H9 (cell line): ENCODE measurements at regions not wholly inside any gene's neighbourhood (a gene's known extent, or its start where the extent isn't known, plus 50 kb on each side); places are given as distances from the start of the nearest gene placed in this dataset.

Experiments used
- DNase-seq: peaks from one replicate; pipeline ENCODE4 v3.0.0-alpha.2; 2017
- H2AFZ ChIP-seq: one replicate; pipeline ENCODE4 v1.6.1; 2013; ENCODE audit warnings: mild to moderate bottlenecking, low read length, control low read depth, moderate library complexity
- H2AK5ac ChIP-seq: 2 replicates; pipeline ENCODE4 v1.6.1; 2013; ENCODE audit warnings: low read length, control low read depth, mixed read lengths; ENCODE audit not compliant: insufficient read length
- H2BK120ac ChIP-seq: one replicate; pipeline ENCODE4 v1.6.1; 2013; ENCODE audit warnings: low read depth, mild to moderate bottlenecking, low read length, control low read depth, inconsistent platforms; ENCODE audit not compliant: poor library complexity, severe bottlenecking
- H2BK12ac ChIP-seq: 2 replicates; pipeline ENCODE4 v1.6.1; 2013; ENCODE audit warnings: low read length, control low read depth, mixed read lengths, low read depth; ENCODE audit not compliant: insufficient read length
- H2BK15ac ChIP-seq: 2 replicates; pipeline ENCODE4 v1.6.1; 2013; ENCODE audit warnings: low read depth, low read length, control low read depth
- H2BK20ac ChIP-seq: one replicate; pipeline ENCODE4 v1.6.1; 2013; ENCODE audit warnings: low read depth, mild to moderate bottlenecking, low read length, control low read depth, inconsistent platforms; ENCODE audit not compliant: poor library complexity, severe bottlenecking
- H2BK5ac ChIP-seq: 2 replicates; pipeline ENCODE4 v1.6.1; 2013; ENCODE audit warnings: low read length, control low read depth, mixed read lengths; ENCODE audit not compliant: insufficient read length
- H3K14ac ChIP-seq: 2 replicates; pipeline ENCODE4 v1.6.1; 2013; ENCODE audit warnings: low read length, control low read depth; ENCODE audit not compliant: insufficient read depth
- H3K18ac ChIP-seq: 2 replicates; pipeline ENCODE4 v1.6.1; 2013; ENCODE audit warnings: low read depth, mild to moderate bottlenecking, mixed read lengths, low read length, control low read depth; ENCODE audit not compliant: insufficient read length
- H3K23ac ChIP-seq: 2 replicates; pipeline ENCODE4 v1.6.1; 2013; ENCODE audit warnings: low read length, control low read depth, mixed read lengths, low read depth; ENCODE audit not compliant: insufficient read length
- H3K23me2 ChIP-seq: 2 replicates; pipeline ENCODE4 v1.6.1; 2013; ENCODE audit warnings: low read depth, mild to moderate bottlenecking, mixed read lengths, low read length, control low read depth; ENCODE audit not compliant: insufficient read length, poor library complexity, severe bottlenecking
- H3K27ac ChIP-seq: 2 replicates; pipeline ENCODE4 v1.5.1; 2013; ENCODE audit warnings: low read length, control low read depth, mixed read lengths, low read depth; ENCODE audit not compliant: insufficient read length
- H3K27me3 ChIP-seq: 2 replicates; pipeline ENCODE4 v1.6.1; 2013; ENCODE audit warnings: low read length, control low read depth, inconsistent platforms; ENCODE audit not compliant: insufficient read depth
- H3K4ac ChIP-seq: 2 replicates; pipeline ENCODE4 v1.6.1; 2013; ENCODE audit warnings: low read depth, mild to moderate bottlenecking, control low read depth, inconsistent platforms, low read length, moderate library complexity
- H3K4me1 ChIP-seq: 2 replicates; pipeline ENCODE4 v1.6.1; 2013; ENCODE audit warnings: low read length, control low read depth, inconsistent platforms; ENCODE audit not compliant: insufficient read depth
- H3K4me2 ChIP-seq: 2 replicates; pipeline ENCODE4 v1.6.1; 2013; ENCODE audit warnings: low read length, control low read depth, mixed read lengths; ENCODE audit not compliant: insufficient read length, insufficient read depth
- H3K56ac ChIP-seq: 2 replicates; pipeline ENCODE4 v1.6.1; 2013; ENCODE audit warnings: low read depth, mild to moderate bottlenecking, mixed read lengths, low read length, control low read depth; ENCODE audit not compliant: insufficient read length
- H3K79me1 ChIP-seq: 2 replicates; pipeline ENCODE4 v1.6.1; 2013; ENCODE audit warnings: low read depth, mild to moderate bottlenecking, moderate library complexity, low read length, control low read depth, inconsistent platforms; ENCODE audit not compliant: insufficient read depth, poor library complexity, severe bottlenecking
- H3K79me2 ChIP-seq: 2 replicates; pipeline ENCODE4 v1.6.1; 2013; ENCODE audit warnings: low read length, control low read depth, inconsistent platforms; ENCODE audit not compliant: insufficient read depth
- H3K9ac ChIP-seq: 2 replicates; pipeline ENCODE4 v1.6.1; 2013; ENCODE audit warnings: low read length, control low read depth, mixed read lengths; ENCODE audit not compliant: insufficient read length; ENCODE audit errors: extremely low read depth
- H3K9me3 ChIP-seq: one replicate; pipeline ENCODE4 v1.6.1; 2013; ENCODE audit warnings: low read depth, low read length, inconsistent platforms; ENCODE audit not compliant: control insufficient read depth
- H3T11ph ChIP-seq: one replicate; pipeline ENCODE4 v1.6.1; 2013; ENCODE audit warnings: mild to moderate bottlenecking, low read length, control low read depth, inconsistent platforms
- H4K20me1 ChIP-seq: one replicate; pipeline ENCODE4 v1.6.1; 2013; ENCODE audit not compliant: control insufficient read depth, insufficient read length, insufficient read depth
- H4K5ac ChIP-seq: 2 replicates; pipeline ENCODE4 v1.6.1; 2013; ENCODE audit warnings: low read depth, mild to moderate bottlenecking, mixed read lengths, low read length, control low read depth; ENCODE audit not compliant: insufficient read length
- H4K8ac ChIP-seq: replicated peaks from 2 replicates; pipeline ENCODE4 v1.6.1; 2013; ENCODE audit warnings: low read length, control low read depth, mixed read lengths, low read depth; ENCODE audit not compliant: insufficient read length
- H4K91ac ChIP-seq: 2 replicates; pipeline ENCODE4 v1.6.1; 2013; ENCODE audit warnings: low read depth, mild to moderate bottlenecking, moderate library complexity, mixed read lengths, low read length, control low read depth; ENCODE audit not compliant: insufficient read length
- H3K27ac Mint-ChIP-seq, 3 experiments: 2 replicates in 2 of 3; 3 replicates in 1 of 3; pipeline ENCODE4 v1.8.0; 2020 to 2021; ENCODE audit warnings: mixed read lengths in 3 of 3, mild to moderate bottlenecking in 1 of 3, moderate library complexity in 1 of 3
- H3K27me3 Mint-ChIP-seq: 2 replicates; pipeline ENCODE4 v1.8.0; 2021; ENCODE audit warnings: low read depth, mild to moderate bottlenecking, moderate library complexity, mixed read lengths
- H3K36me3 Mint-ChIP-seq, 3 experiments: 2 replicates in 2 of 3; 3 replicates in 1 of 3; pipeline ENCODE4 v1.8.0; 2020 to 2021; ENCODE audit warnings: low read depth in 3 of 3, mixed read lengths in 3 of 3; ENCODE audit not compliant: insufficient read depth in 1 of 3
- H3K4me1 Mint-ChIP-seq, 2 experiments: 2 replicates each; pipeline ENCODE4 v1.8.0; 2020; ENCODE audit warnings: mixed read lengths in 2 of 2
- H3K4me3 Mint-ChIP-seq, 2 experiments: 2 replicates in 1 of 2; 3 replicates in 1 of 2; pipeline ENCODE4 v1.8.0; 2020 to 2021; ENCODE audit warnings: mild to moderate bottlenecking in 2 of 2, mixed read lengths in 2 of 2, moderate library complexity in 1 of 2
- H3K9me3 Mint-ChIP-seq, 2 experiments: 2 replicates in 1 of 2; 3 replicates in 1 of 2; pipeline ENCODE4 v1.8.0; 2020; ENCODE audit warnings: mild to moderate bottlenecking in 2 of 2, mixed read lengths in 2 of 2, moderate library complexity in 1 of 2
- CTCF ChIP-seq: fragments of 200-600 bp; sonication (generic); conservative IDR thresholded peaks from 3 replicates; pipeline ENCODE4 v1.8.0; 2021; ENCODE audit warnings: antibody characterized with exemption, mild to moderate bottlenecking
- WGBS: extraction: QIAGEN DNeasy Blood & Tissue Kit; methylation state at CpG from one replicate; pipeline ENCODE4 v1.1.7; 2013; ENCODE audit warnings: missing lambda C conversion rate, low lambda C conversion rate, mixed read lengths; ENCODE audit not compliant: insufficient read length; ENCODE audit errors: extremely low coverage; 5-methylcytosine and 5-hydroxymethylcytosine counted together

GRCh38 chr20:10868299-10868698 is 194.5 kb upstream of the JAG1 start:
- Histone ChIP-seq H3K9me3 (no peaks in the 10 kb centered on the region), H2BK120ac (no peak overlapping the region), H3K4ac (no peak overlapping the region), H4K20me1 (no peaks in the 10 kb centered on the region), H3K79me2 (no peaks in the 10 kb centered on the region), H3K23ac (no peak overlapping the region), H2BK5ac (no peak overlapping the region), H3K23me2 (no peaks in the 10 kb centered on the region), H3K4me1 (no peaks in the 10 kb centered on the region), H2BK15ac (no peak overlapping the region), H3K14ac (no peak overlapping the region), H4K5ac (no peak overlapping the region), H3K56ac (no peak overlapping the region), H3K9ac (no peak overlapping the region), H2BK20ac (no peak overlapping the region), H2AFZ (no peak overlapping the region), H3K27ac (no peak overlapping the region), H4K8ac (no peak overlapping the region), H3T11ph (no peak overlapping the region), H3K18ac (no peak overlapping the region), H3K4me2 (no peak overlapping the region), H3K27me3 (no peaks in the 10 kb centered on the region), H4K91ac (no peak overlapping the region), H3K79me1 (no peaks in the 10 kb centered on the region), H2AK5ac (no peak overlapping the region), H2BK12ac (no peak overlapping the region)
- no CpG with 5 or more reads among the region's 3 CpGs for WGBS
- H3K27ac Mint-ChIP-seq = no peak overlapping the region; a peak in 1 of 7 replicates
- no peaks in the 10 kb centered on the region for H3K36me3 Mint-ChIP-seq
- no peak for DNase-seq
- TF ChIP-seq CTCF = no peak
- H3K4me3 Mint-ChIP-seq = no peak overlapping the region
- no peaks in the 10 kb centered on the region for H3K27me3 Mint-ChIP-seq
- H3K9me3 Mint-ChIP-seq = no peaks in the 10 kb centered on the region
- H3K4me1 Mint-ChIP-seq = peaks cover 4% of the 10 kb centered on the region in 2 experiments
